ENCODE measurements at regions not wholly inside any gene's neighbourhood (a gene's known extent, or its start where the extent isn't known, plus 50 kb on each side); places are given as distances from the start of the nearest gene placed in this dataset.

- no peak for ATAC-seq
- no peak for TF ChIP-seq RARB (CRISPR knock-in tag; IDR thresholded peaks at IDR 0.05)
- TF ChIP-seq PPARA (CRISPR knock-in tag; IDR thresholded peaks at IDR 0.05; ENCODE audit: borderline replicate concordance) = no peak
- TF ChIP-seq ZFP30 (CRISPR knock-in tag; IDR thresholded peaks at IDR 0.05) = no peak
- no peak for TF ChIP-seq ESRRG (CRISPR knock-in tag; IDR thresholded peaks at IDR 0.05)
- no peak for TF ChIP-seq ZNF565 (CRISPR knock-in tag; conservative IDR thresholded peaks at IDR 0.05; ENCODE audit: low read depth)
- TF ChIP-seq ISL1 (CRISPR knock-in tag; IDR thresholded peaks at IDR 0.05) = no peak
- no peak for TF ChIP-seq ZFP3 (CRISPR knock-in tag; IDR thresholded peaks at IDR 0.05)
- no peak for TF ChIP-seq CSRNP3 (CRISPR knock-in tag; IDR thresholded peaks at IDR 0.05)
- no peak for TF ChIP-seq PATZ1 (CRISPR knock-in tag; IDR thresholded peaks at IDR 0.05; ENCODE audit: borderline replicate concordance)
- no peak for TF ChIP-seq OSR1 (CRISPR knock-in tag; IDR thresholded peaks at IDR 0.05)
Measured at GRCh38 chr13:64749301-64749700, 2480.8 kb downstream of the PCDH9 start.

GRCh38 chr13:64746845-64747244 is 2483.3 kb downstream of the PCDH9 start:
- TF ChIP-seq ZFP3 (CRISPR knock-in tag; IDR thresholded peaks at IDR 0.05) (no peak), TOX (CRISPR knock-in tag; IDR thresholded peaks at IDR 0.05; ENCODE audit: borderline replicate concordance) (no peak), TCF4 (CRISPR knock-in tag; IDR thresholded peaks at IDR 0.05; ENCODE audit: borderline replicate concordance) (no peak), SNAI2 (CRISPR knock-in tag; IDR thresholded peaks at IDR 0.05) (no peak), ARNTL (CRISPR knock-in tag; IDR thresholded peaks at IDR 0.05; ENCODE audit: borderline replicate concordance, low read depth) (no peak), OSR1 (CRISPR knock-in tag; IDR thresholded peaks at IDR 0.05) (no peak), ZC3H10 (CRISPR knock-in tag; IDR thresholded peaks at IDR 0.05) (no peak), GLIS3 (CRISPR knock-in tag; IDR thresholded peaks at IDR 0.05) (no peak), ESRRG (CRISPR knock-in tag; IDR thresholded peaks at IDR 0.05) (no peak), BACH2 (CRISPR knock-in tag; IDR thresholded peaks at IDR 0.05; ENCODE audit: borderline replicate concordance) (no peak), PATZ1 (CRISPR knock-in tag; IDR thresholded peaks at IDR 0.05; ENCODE audit: borderline replicate concordance) (no peak), CSRNP3 (CRISPR knock-in tag; IDR thresholded peaks at IDR 0.05) (no peak), CREB5 (CRISPR knock-in tag; IDR thresholded peaks at IDR 0.05; ENCODE audit: low read depth) (no peak), POU6F1 (CRISPR knock-in tag; IDR thresholded peaks at IDR 0.05; ENCODE audit: borderline replicate concordance, low read depth) (no peak), ZNF8 (CRISPR knock-in tag; IDR thresholded peaks at IDR 0.05) (no peak), ISL1 (CRISPR knock-in tag; IDR thresholded peaks at IDR 0.05) (no peak), TSHZ2 (CRISPR knock-in tag; IDR thresholded peaks at IDR 0.05) (no peak)
- no peak for ATAC-seq
